Thyroid gland (tissue), 4 donors: ENCODE measurements at regions not wholly inside any gene's neighbourhood (a gene's known extent, or its start where the extent isn't known, plus 50 kb on each side); places are given as distances from the start of the nearest gene placed in this dataset.

Experiments
- DNase-seq, 2 donors: peaks; one replicate each; pipeline ENCODE4 v3.0.0-alpha.2; 2019
- H3K27ac ChIP-seq, 3 donors: fragments of 200-600 bp; sonication (generic); 1 replicate in 2 of 3; 2 replicates in 1 of 3; pipeline ENCODE4 v1.5.1; 2016 to 2019; ENCODE audit warnings: mild to moderate bottlenecking in 1 of 3, moderate library complexity in 1 of 3
- H3K27me3 ChIP-seq: fragments of 200-600 bp; sonication (generic); one replicate; pipeline ENCODE4 v1.5.1; 2019
- H3K36me3 ChIP-seq, 2 donors: fragments of 200-600 bp; sonication (generic); one replicate each; pipeline ENCODE4 v1.5.1; 2016 to 2019
- H3K4me1 ChIP-seq, 2 donors: fragments of 200-600 bp; sonication (generic); one replicate each; pipeline ENCODE4 v1.5.1; 2017 to 2019
- H3K4me3 ChIP-seq, 3 donors: fragments of 200-600 bp; sonication (generic); replicated peaks in 1 of 3; 1 replicate in 2 of 3; 2 replicates in 1 of 3; pipeline ENCODE4 v1.5.1; 2016; ENCODE audit warnings: mild to moderate bottlenecking in 1 of 3
- H3K9me3 ChIP-seq: fragments of 200-600 bp; sonication (generic); one replicate; pipeline ENCODE4 v1.5.1; 2017
- POLR2A ChIP-seq, 2 donors: fragments of 450-650 bp; IDR thresholded peaks; one replicate each; pipeline ENCODE4 v1.6.1; 2017; ENCODE audit warnings: antibody characterized with exemption in 2 of 2, mild to moderate bottlenecking in 2 of 2, moderate library complexity in 1 of 2
- WGBS, 2 donors: methylation state at CpG; one replicate each; pipeline ENCODE4 v1.1.5; 2017; 5-methylcytosine and 5-hydroxymethylcytosine counted together
- intact Hi-C: fragments of 100-400 bp; cut with DNase I; formaldehyde crosslinking; loops from one replicate; pipeline ENCODE4 v1.15.1; 2023
- TF ChIP-seq, protein P1 (sequence below), 6 experiments: fragments of 200-600 bp in 3 of 6; fragments of 450-650 bp in 3 of 6; sonication (generic) in 3 of 6; IDR thresholded peaks; one replicate each; pipeline ENCODE4 v1.5.1; 2016 to 2019; ENCODE audit warnings: antibody characterized with exemption in 6 of 6, mild to moderate bottlenecking in 2 of 6, inconsistent platforms in 1 of 6, moderate library complexity in 1 of 6

DNA sequence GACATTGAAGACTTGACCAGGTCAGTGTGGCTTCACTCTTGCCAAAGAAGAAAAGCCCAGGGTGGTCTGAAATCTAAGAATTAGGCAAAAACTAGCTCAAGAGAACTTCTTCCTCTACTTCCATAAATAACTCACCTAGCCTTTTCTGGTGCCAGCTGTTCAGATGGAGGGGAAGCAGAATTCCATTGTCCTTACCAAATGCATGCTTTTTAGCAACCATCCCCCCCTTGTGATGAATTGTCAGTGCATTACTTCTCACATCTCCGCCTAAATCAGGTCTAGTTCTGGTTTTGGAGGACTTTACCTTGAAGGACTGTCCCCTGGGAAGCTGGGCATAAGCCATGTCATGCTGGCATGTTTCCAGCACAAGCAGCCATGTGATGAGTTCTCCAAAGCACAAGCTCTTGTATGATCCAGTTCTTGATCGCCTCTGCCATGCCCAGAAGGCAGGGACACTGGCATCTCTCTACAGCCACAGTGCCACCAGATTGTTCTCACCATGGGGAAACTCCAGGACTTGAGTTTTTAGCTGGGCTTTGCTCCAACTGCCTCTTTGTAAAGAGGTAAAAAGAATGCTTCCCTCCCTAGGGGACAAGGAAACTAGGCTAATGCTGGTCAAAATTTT is 96.4 kb upstream of the IL12A start:
- Histone ChIP-seq H3K4me1 (peaks cover 2 to 8% of the 10 kb centered on the region in 2 donors), H3K27ac (peak overlapping the region in 1 of 3 donors; percentile 30), H3K4me3 (no peak overlapping the region), H3K36me3 (no peaks in the 10 kb centered on the region), H3K9me3 (no peaks in the 10 kb centered on the region), H3K27me3 (no peaks in the 10 kb centered on the region)
- intact Hi-C loops = no loop called here
- TF ChIP-seq POLR2A (IDR thresholded peaks at IDR 0.05) = no peak
- TF ChIP-seq, protein P1, sequence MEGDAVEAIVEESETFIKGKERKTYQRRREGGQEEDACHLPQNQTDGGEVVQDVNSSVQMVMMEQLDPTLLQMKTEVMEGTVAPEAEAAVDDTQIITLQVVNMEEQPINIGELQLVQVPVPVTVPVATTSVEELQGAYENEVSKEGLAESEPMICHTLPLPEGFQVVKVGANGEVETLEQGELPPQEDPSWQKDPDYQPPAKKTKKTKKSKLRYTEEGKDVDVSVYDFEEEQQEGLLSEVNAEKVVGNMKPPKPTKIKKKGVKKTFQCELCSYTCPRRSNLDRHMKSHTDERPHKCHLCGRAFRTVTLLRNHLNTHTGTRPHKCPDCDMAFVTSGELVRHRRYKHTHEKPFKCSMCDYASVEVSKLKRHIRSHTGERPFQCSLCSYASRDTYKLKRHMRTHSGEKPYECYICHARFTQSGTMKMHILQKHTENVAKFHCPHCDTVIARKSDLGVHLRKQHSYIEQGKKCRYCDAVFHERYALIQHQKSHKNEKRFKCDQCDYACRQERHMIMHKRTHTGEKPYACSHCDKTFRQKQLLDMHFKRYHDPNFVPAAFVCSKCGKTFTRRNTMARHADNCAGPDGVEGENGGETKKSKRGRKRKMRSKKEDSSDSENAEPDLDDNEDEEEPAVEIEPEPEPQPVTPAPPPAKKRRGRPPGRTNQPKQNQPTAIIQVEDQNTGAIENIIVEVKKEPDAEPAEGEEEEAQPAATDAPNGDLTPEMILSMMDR (IDR thresholded peaks at IDR 0.05) = no peak
- DNase-seq = peak; percentile 89 to 91
- WGBS, 2 donors = 29 to 34% methylated on average over 2 of the region's 2 CpGs

DNA sequence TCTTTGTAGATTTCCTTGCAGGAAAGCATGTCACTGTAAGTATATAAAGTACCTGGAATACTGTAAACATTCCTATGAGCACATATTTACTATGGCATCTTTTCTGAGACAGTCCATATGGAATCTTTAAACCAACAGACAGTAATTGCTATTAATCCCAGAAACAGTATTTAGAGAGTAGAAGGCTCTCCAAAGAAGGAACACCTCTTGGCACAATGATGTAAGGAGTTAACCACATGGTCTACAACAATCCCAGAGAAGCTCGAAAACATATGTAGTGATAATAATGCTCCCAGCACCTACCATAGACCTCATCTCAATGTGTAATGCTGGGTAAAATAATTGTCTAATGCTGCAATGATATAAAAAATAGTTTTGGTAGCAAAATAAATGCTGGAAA is 95.8 kb upstream of the IL12A start:
- Histone ChIP-seq H3K27me3 (no peaks in the 10 kb centered on the region), H3K4me1 (peaks cover 2 to 8% of the 10 kb centered on the region in 2 donors), H3K27ac (peak overlapping the region in 1 of 3 donors; percentile 14), H3K9me3 (no peaks in the 10 kb centered on the region), H3K4me3 (no peak overlapping the region), H3K36me3 (no peaks in the 10 kb centered on the region)
- DNase-seq = no peak
- intact Hi-C loops = no loop called here
- WGBS, 2 donors = 51 to 66% methylated on average over 1 of the region's 1 CpG
- TF ChIP-seq, protein P1 (IDR thresholded peaks at IDR 0.05) = no peak
- TF ChIP-seq POLR2A (IDR thresholded peaks at IDR 0.05) = no peak

DNA sequence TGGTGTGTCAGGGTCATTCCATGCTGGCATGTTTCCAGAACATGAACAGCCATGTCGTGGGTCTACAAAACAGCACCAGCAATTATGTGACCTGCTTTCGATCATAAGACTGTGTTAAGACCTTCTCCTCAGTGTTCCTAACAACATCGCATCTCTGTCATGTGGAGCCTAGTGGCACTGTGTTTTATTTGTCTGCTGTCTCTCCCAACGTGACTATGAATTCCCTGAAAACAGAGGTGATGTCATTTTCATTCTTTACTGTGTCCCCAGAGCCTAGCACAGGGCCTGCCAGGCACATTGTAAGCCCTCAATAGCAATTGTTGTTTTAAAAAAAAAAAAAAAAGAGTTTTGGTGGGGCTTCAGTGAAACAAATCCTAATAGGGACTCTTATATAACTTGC is 94.2 kb upstream of the IL12A start:
- Histone ChIP-seq H3K4me3 (no peak overlapping the region), H3K27ac (no peak overlapping the region), H3K9me3 (no peaks in the 10 kb centered on the region), H3K27me3 (no peaks in the 10 kb centered on the region), H3K36me3 (no peaks in the 10 kb centered on the region), H3K4me1 (peaks cover 2 to 8% of the 10 kb centered on the region in 2 donors)
- no peak for DNase-seq
- TF ChIP-seq POLR2A (IDR thresholded peaks at IDR 0.05) = no peak
- TF ChIP-seq, protein P1 (IDR thresholded peaks at IDR 0.05) = no peak
- intact Hi-C loops = no loop called here
- 75 to 82% methylated on average over 4 of the region's 4 CpGs for WGBS, 2 donors

DNA sequence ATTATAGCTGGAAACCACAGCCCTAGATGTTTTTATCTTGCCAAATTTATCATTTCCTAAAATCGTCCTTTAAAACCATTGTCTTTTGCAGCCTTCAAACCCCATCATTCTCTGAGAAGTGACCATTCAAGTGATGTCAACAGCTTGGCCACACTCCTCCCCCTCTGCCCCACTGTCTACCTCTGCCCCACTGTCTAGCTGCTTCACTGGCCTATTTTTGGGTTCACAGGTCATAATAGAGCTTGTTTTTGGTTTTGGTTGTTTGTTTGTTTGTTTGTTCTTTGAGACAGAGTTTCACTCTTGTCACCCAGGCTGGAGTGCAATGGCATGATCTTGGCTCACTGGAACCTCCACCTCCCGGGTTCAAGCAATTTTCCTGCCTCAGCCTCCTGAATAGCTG is 93.2 kb upstream of the IL12A start:
- Histone ChIP-seq H3K9me3 (no peaks in the 10 kb centered on the region), H3K27me3 (no peaks in the 10 kb centered on the region), H3K4me1 (peaks cover 2 to 8% of the 10 kb centered on the region in 2 donors), H3K4me3 (no peak overlapping the region), H3K27ac (no peak overlapping the region), H3K36me3 (no peaks in the 10 kb centered on the region)
- intact Hi-C loops = no loop called here
- TF ChIP-seq, protein P1 (IDR thresholded peaks at IDR 0.05) = no peak
- no peak for TF ChIP-seq POLR2A (IDR thresholded peaks at IDR 0.05)
- no peak for DNase-seq
- 83 to 84% methylated on average over 2 of the region's 2 CpGs for WGBS, 2 donors

DNA sequence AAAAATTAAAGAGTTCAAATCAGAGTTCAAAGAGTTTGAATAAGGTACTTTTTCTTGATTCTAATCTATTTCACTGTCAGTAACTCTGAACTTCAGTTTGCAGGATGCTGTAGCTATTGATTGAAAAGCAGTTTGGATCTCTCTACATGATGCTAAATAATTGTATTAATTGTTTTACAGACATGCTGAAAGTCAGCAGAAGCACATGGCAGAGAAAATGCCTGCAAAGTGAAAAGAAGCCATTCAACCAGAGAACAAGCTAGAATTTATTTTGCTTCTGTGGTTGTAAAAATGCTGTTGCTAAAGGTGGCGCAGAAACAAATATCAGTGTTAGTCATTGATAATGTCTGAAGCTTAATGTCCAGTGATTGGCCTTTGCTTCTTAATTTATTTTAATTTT is 92.1 kb upstream of the IL12A start:
- intact Hi-C loops = no loop called here
- 97 to 98% methylated on average over 1 of the region's 1 CpG for WGBS, 2 donors

More for the DNA sequence above, 92.1 kb upstream of the IL12A start:
- Histone ChIP-seq H3K4me3 (no peak overlapping the region), H3K9me3 (no peaks in the 10 kb centered on the region), H3K4me1 (peaks cover 2 to 8% of the 10 kb centered on the region in 2 donors), H3K36me3 (no peaks in the 10 kb centered on the region), H3K27ac (no peak overlapping the region), H3K27me3 (no peaks in the 10 kb centered on the region)
- TF ChIP-seq POLR2A (IDR thresholded peaks at IDR 0.05) = no peak
- TF ChIP-seq, protein P1 (IDR thresholded peaks at IDR 0.05) = no peak
- DNase-seq = no peak
